Trophoblast cell (in vitro differentiated cells and primary cell): ENCODE measurements at regions not wholly inside any gene's neighbourhood (a gene's known extent, or its start where the extent isn't known, plus 50 kb on each side); places are given as distances from the start of the nearest gene placed in this dataset.

Experiments
- DNase-seq, 2 donors: peaks; one replicate each; pipeline ENCODE4 v3.0.0-alpha.2; 2016
- H2AFZ ChIP-seq: 2 replicates; pipeline ENCODE4 v1.6.1; 2013; ENCODE audit warnings: low read length, moderate library complexity, mild to moderate bottlenecking; ENCODE audit not compliant: insufficient read depth, poor library complexity
- H2AK5ac ChIP-seq: 2 replicates; pipeline ENCODE4 v1.6.1; 2013; ENCODE audit warnings: mild to moderate bottlenecking, low read length
- H2BK120ac ChIP-seq: 2 replicates; pipeline ENCODE4 v1.6.1; 2013; ENCODE audit warnings: low read length, mild to moderate bottlenecking, moderate library complexity; ENCODE audit not compliant: insufficient read depth, poor library complexity
- H2BK12ac ChIP-seq: 2 replicates; pipeline ENCODE4 v1.6.1; 2013; ENCODE audit warnings: mild to moderate bottlenecking, low read length, moderate library complexity
- H2BK5ac ChIP-seq: 2 replicates; pipeline ENCODE4 v1.6.1; 2013; ENCODE audit warnings: low read length, low read depth, moderate library complexity, mild to moderate bottlenecking; ENCODE audit not compliant: poor library complexity
- H3K14ac ChIP-seq: 2 replicates; pipeline ENCODE4 v1.6.1; 2013; ENCODE audit warnings: mild to moderate bottlenecking, low read length
- H3K18ac ChIP-seq: 2 replicates; pipeline ENCODE4 v1.6.1; 2013; ENCODE audit warnings: mild to moderate bottlenecking, low read length
- H3K23ac ChIP-seq: 2 replicates; pipeline ENCODE4 v1.6.1; 2013; ENCODE audit warnings: low read length
- H3K27ac ChIP-seq: 2 replicates; pipeline ENCODE4 v1.5.1; 2013; ENCODE audit warnings: low read depth, mild to moderate bottlenecking, inconsistent platforms, low read length, moderate library complexity
- H3K27me3 ChIP-seq: 2 replicates; pipeline ENCODE4 v1.6.1; 2013; ENCODE audit warnings: inconsistent platforms, mild to moderate bottlenecking, low read length, moderate library complexity; ENCODE audit not compliant: insufficient read depth
- H3K36me3 ChIP-seq, 2 experiments: 1 replicate in 1 of 2; 2 replicates in 1 of 2; pipeline ENCODE4 v1.6.1; 2013; ENCODE audit warnings: low read length in 2 of 2, mild to moderate bottlenecking in 2 of 2, moderate library complexity in 1 of 2; ENCODE audit not compliant: insufficient read depth in 2 of 2, control insufficient read depth in 1 of 2
- H3K4ac ChIP-seq: 2 replicates; pipeline ENCODE4 v1.6.1; 2013; ENCODE audit warnings: low read depth, mild to moderate bottlenecking, low read length, moderate library complexity
- H3K4me1 ChIP-seq, 2 experiments: 1 replicate in 1 of 2; 2 replicates in 1 of 2; pipeline ENCODE4 v1.6.1; 2013; ENCODE audit warnings: low read length in 2 of 2, mild to moderate bottlenecking in 2 of 2, moderate library complexity in 1 of 2; ENCODE audit not compliant: insufficient read depth in 2 of 2, control insufficient read depth in 1 of 2
- H3K4me2 ChIP-seq: 2 replicates; pipeline ENCODE4 v1.6.1; 2013; ENCODE audit warnings: inconsistent platforms, mild to moderate bottlenecking, low read length, moderate library complexity
- H3K4me3 ChIP-seq: 2 replicates; pipeline ENCODE4 v1.5.1; 2013; ENCODE audit warnings: mild to moderate bottlenecking, low read depth, low read length, inconsistent platforms
- H3K79me1 ChIP-seq: one replicate; pipeline ENCODE4 v1.6.1; 2013; ENCODE audit warnings: low read length
- H3K79me2 ChIP-seq: 2 replicates; pipeline ENCODE4 v1.6.1; 2013; ENCODE audit warnings: low read length, mild to moderate bottlenecking; ENCODE audit not compliant: control insufficient read depth, insufficient read depth, poor library complexity
- H3K9ac ChIP-seq: 2 replicates; pipeline ENCODE4 v1.6.1; 2013; ENCODE audit warnings: mild to moderate bottlenecking, low read length
- H3K9me3 ChIP-seq: 2 replicates; pipeline ENCODE4 v1.6.1; 2013; ENCODE audit warnings: low read depth, mild to moderate bottlenecking, control low read depth, inconsistent platforms, low read length; ENCODE audit not compliant: insufficient read depth
- H4K12ac ChIP-seq: 2 replicates; pipeline ENCODE4 v1.6.1; 2013; ENCODE audit warnings: low read depth, mild to moderate bottlenecking, low read length, moderate library complexity
- H4K8ac ChIP-seq: 2 replicates; pipeline ENCODE4 v1.6.1; 2013; ENCODE audit warnings: low read depth, mild to moderate bottlenecking, low read length, moderate library complexity
- H4K91ac ChIP-seq: one replicate; pipeline ENCODE4 v1.6.1; 2013; ENCODE audit warnings: low read depth, mild to moderate bottlenecking, low read length, moderate library complexity
- WGBS: extraction: QIAGEN DNeasy Blood & Tissue Kit; methylation state at CpG from one replicate; pipeline ENCODE4 v1.1.7; 2013; ENCODE audit warnings: missing lambda C conversion rate; ENCODE audit not compliant: insufficient read length, insufficient coverage; ENCODE audit errors: extremely low coverage; 5-methylcytosine and 5-hydroxymethylcytosine counted together

- Histone ChIP-seq H3K79me1 (no peaks in the 10 kb centered on the region), H2BK120ac (no peak overlapping the region), H2AFZ (no peak overlapping the region), H3K27me3 (no peaks in the 10 kb centered on the region), H3K14ac (no peak overlapping the region), H3K4me2 (no peak overlapping the region), H3K4me1 (no peaks in the 10 kb centered on the region), H4K91ac (no peak overlapping the region), H3K4ac (no peak overlapping the region), H3K23ac (no peak overlapping the region), H3K27ac (no peak overlapping the region), H3K36me3 (peaks cover 0 to 2% of the 10 kb centered on the region in 2 experiments), H4K8ac (no peak overlapping the region), H3K4me3 (no peak overlapping the region), H4K12ac (no peak overlapping the region), H2BK5ac (no peak overlapping the region), H3K9ac (no peak overlapping the region), H2BK12ac (no peak overlapping the region), H2AK5ac (no peak overlapping the region), H3K79me2 (no peaks in the 10 kb centered on the region), H3K18ac (no peak overlapping the region), H3K9me3 (no peaks in the 10 kb centered on the region)
- WGBS = no CpG with 5 or more reads among the region's 10 CpGs
- no peak for DNase-seq
Observed at GRCh38 chr21:35791541-35792325, 268.6 kb downstream of the SETD4 start.

- H3K79me2 ChIP-seq = no peaks in the 10 kb centered on the region
- no peak overlapping the region for H2AFZ ChIP-seq
- no peak for DNase-seq
Observed at GRCh38 chr21:35783721-35784120, 276.6 kb downstream of the SETD4 start.

GRCh38 chr21:35782667-35783066, 277.7 kb downstream of the SETD4 start:
- no peaks in the 10 kb centered on the region for H3K79me1 ChIP-seq
- no peak overlapping the region for H3K4ac ChIP-seq
- no peaks in the 10 kb centered on the region for H3K36me3 ChIP-seq
- no peak overlapping the region for H3K4me2 ChIP-seq
- H2BK5ac ChIP-seq = no peak overlapping the region
- H4K12ac ChIP-seq = no peak overlapping the region
- H3K27me3 ChIP-seq = no peaks in the 10 kb centered on the region
- H2AFZ ChIP-seq = no peak overlapping the region
- no peak overlapping the region for H3K18ac ChIP-seq
- no peak overlapping the region for H3K4me3 ChIP-seq
- no peak overlapping the region for H3K9ac ChIP-seq
- H3K4me1 ChIP-seq = no peaks in the 10 kb centered on the region
- H2BK120ac ChIP-seq = no peak overlapping the region
- no peak overlapping the region for H3K27ac ChIP-seq
- no peak overlapping the region for H2AK5ac ChIP-seq
- no peak overlapping the region for H2BK12ac ChIP-seq
- H3K79me2 ChIP-seq = no peaks in the 10 kb centered on the region
- no peak overlapping the region for H3K23ac ChIP-seq
- no peak overlapping the region for H4K91ac ChIP-seq
- no peaks in the 10 kb centered on the region for H3K9me3 ChIP-seq
- no peak overlapping the region for H4K8ac ChIP-seq
- DNase-seq = no peak
- no peak overlapping the region for H3K14ac ChIP-seq

More at GRCh38 chr21:35783721-35784120, 276.6 kb downstream of the SETD4 start:
- Histone ChIP-seq H4K91ac (no peak overlapping the region), H4K12ac (no peak overlapping the region), H3K23ac (no peak overlapping the region), H2AK5ac (no peak overlapping the region), H3K14ac (no peak overlapping the region), H3K4me1 (no peaks in the 10 kb centered on the region), H3K9ac (no peak overlapping the region), H2BK5ac (no peak overlapping the region), H3K36me3 (no peaks in the 10 kb centered on the region), H3K4me2 (no peak overlapping the region), H3K4ac (no peak overlapping the region), H2BK12ac (no peak overlapping the region), H4K8ac (no peak overlapping the region), H3K27me3 (no peaks in the 10 kb centered on the region), H3K18ac (no peak overlapping the region), H3K9me3 (no peaks in the 10 kb centered on the region), H3K79me1 (no peaks in the 10 kb centered on the region), H2BK120ac (no peak overlapping the region), H3K27ac (no peak overlapping the region), H3K4me3 (no peak overlapping the region)

GRCh38 chr21:35780983-35781382, 279.3 kb downstream of the SETD4 start:
- no peak overlapping the region for H2BK12ac ChIP-seq
- H3K4ac ChIP-seq = no peak overlapping the region
- no peak overlapping the region for H3K18ac ChIP-seq
- H3K27me3 ChIP-seq = no peaks in the 10 kb centered on the region
- no peak for DNase-seq
- peaks cover 0 to 2% of the 10 kb centered on the region in 2 experiments for H3K4me1 ChIP-seq
- H3K14ac ChIP-seq = no peak overlapping the region
- no peaks in the 10 kb centered on the region for H3K36me3 ChIP-seq
- H3K9ac ChIP-seq = no peak overlapping the region
- no peak overlapping the region for H4K91ac ChIP-seq
- H3K79me1 ChIP-seq = no peaks in the 10 kb centered on the region
- H2BK120ac ChIP-seq = no peak overlapping the region
- no peak overlapping the region for H2BK5ac ChIP-seq
- no peaks in the 10 kb centered on the region for H3K9me3 ChIP-seq
- H3K79me2 ChIP-seq = no peaks in the 10 kb centered on the region
- H3K27ac ChIP-seq = no peak overlapping the region
- H2AFZ ChIP-seq = no peak overlapping the region
- WGBS = no CpG with 5 or more reads among the region's 4 CpGs
- H2AK5ac ChIP-seq = no peak overlapping the region
- H3K4me3 ChIP-seq = no peak overlapping the region
- H4K8ac ChIP-seq = no peak overlapping the region
- no peak overlapping the region for H3K23ac ChIP-seq
- H3K4me2 ChIP-seq = no peak overlapping the region
- no peak overlapping the region for H4K12ac ChIP-seq
